Peyer's patch (tissue), 4 donors: ENCODE measurements at regions not wholly inside any gene's neighbourhood (a gene's known extent, or its start where the extent isn't known, plus 50 kb on each side); places are given as distances from the start of the nearest gene placed in this dataset.

Source experiments
- DNase-seq, 3 donors: peaks; one replicate each; pipeline ENCODE4 v3.0.0-alpha.2; 2017 to 2019
- H3K27ac ChIP-seq, 4 donors: fragments of 200-600 bp; sonication (generic); one replicate each; pipeline ENCODE4 v1.5.1; 2016 to 2019
- H3K27me3 ChIP-seq, 2 donors: fragments of 200-600 bp; sonication (generic); one replicate each; pipeline ENCODE4 v1.5.1; 2019
- H3K36me3 ChIP-seq, 3 donors: fragments of 200-600 bp; sonication (generic); one replicate each; pipeline ENCODE4 v1.5.1; 2016 to 2019
- H3K4me1 ChIP-seq, 4 donors: fragments of 200-600 bp; sonication (generic); one replicate each; pipeline ENCODE4 v1.5.1; 2016 to 2019
- H3K4me3 ChIP-seq, 4 donors: fragments of 200-600 bp; sonication (generic); 1 replicate in 3 of 4; 2 replicates in 1 of 4; pipeline ENCODE4 v1.5.1; 2016 to 2019; ENCODE audit warnings: mild to moderate bottlenecking in 1 of 4
- H3K9me3 ChIP-seq, 4 donors: fragments of 200-600 bp; sonication (generic); one replicate each; pipeline ENCODE4 v1.5.1; 2016 to 2019; ENCODE audit warnings: mild to moderate bottlenecking in 1 of 4
- POLR2A ChIP-seq, 2 donors: fragments of 450-650 bp; IDR thresholded peaks; one replicate each; pipeline ENCODE4 v1.5.1; 2017; ENCODE audit warnings: antibody characterized with exemption in 2 of 2, mild to moderate bottlenecking in 2 of 2, moderate library complexity in 2 of 2
- TF ChIP-seq, protein P1 (sequence below), 6 experiments: fragments of 450-650 bp in 4 of 6; fragments of 200-600 bp in 2 of 6; sonication (generic) in 1 of 6; IDR thresholded peaks; one replicate each; pipeline ENCODE4 v1.5.1; 2017 to 2019; ENCODE audit warnings: antibody characterized with exemption in 6 of 6, mild to moderate bottlenecking in 3 of 6, moderate library complexity in 1 of 6

DNA sequence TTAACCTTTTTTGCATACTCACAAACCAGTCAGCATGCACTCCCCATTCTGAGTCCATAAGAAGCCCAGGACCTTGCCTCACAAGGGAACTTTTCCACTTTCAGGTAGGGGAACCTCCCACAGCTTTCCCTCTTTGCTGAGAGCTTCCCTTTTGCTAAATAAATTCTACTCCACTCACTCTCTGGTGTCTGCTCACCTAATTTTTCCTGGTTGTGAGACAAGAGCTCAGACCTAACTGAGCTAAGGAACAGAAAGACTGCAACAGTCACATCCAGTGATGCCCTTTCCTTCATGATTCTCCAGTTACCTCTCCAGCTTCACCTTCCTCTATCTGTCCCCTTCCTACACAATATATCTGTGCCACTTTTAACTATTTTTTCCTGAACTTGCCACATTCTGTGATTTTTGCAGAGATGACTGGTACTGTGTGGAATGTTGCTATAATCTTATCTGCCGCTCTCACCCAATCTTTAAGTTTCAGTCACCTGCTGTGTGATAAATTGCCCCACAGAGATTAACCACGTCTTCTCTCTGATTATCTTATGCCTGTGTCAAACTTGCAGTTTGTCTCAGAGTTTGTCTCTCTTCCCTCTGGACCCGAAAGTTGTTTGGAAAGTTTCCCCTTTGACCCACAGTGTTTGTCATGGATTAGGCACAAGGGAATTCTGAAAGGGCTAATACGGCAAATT lies 737.1 kb upstream of the FLRT2 start:
- TF ChIP-seq, protein P1, sequence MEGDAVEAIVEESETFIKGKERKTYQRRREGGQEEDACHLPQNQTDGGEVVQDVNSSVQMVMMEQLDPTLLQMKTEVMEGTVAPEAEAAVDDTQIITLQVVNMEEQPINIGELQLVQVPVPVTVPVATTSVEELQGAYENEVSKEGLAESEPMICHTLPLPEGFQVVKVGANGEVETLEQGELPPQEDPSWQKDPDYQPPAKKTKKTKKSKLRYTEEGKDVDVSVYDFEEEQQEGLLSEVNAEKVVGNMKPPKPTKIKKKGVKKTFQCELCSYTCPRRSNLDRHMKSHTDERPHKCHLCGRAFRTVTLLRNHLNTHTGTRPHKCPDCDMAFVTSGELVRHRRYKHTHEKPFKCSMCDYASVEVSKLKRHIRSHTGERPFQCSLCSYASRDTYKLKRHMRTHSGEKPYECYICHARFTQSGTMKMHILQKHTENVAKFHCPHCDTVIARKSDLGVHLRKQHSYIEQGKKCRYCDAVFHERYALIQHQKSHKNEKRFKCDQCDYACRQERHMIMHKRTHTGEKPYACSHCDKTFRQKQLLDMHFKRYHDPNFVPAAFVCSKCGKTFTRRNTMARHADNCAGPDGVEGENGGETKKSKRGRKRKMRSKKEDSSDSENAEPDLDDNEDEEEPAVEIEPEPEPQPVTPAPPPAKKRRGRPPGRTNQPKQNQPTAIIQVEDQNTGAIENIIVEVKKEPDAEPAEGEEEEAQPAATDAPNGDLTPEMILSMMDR (IDR thresholded peaks at IDR 0.05), result no peak
- no peak for TF ChIP-seq POLR2A (IDR thresholded peaks at IDR 0.05)
- Histone ChIP-seq H3K4me3 (no peak overlapping the region), H3K4me1 (no peaks in the 10 kb centered on the region), H3K36me3 (no peaks in the 10 kb centered on the region), H3K9me3 (no peaks in the 10 kb centered on the region), H3K27ac (no peak overlapping the region), H3K27me3 (no peaks in the 10 kb centered on the region)
- no peak for DNase-seq

DNA sequence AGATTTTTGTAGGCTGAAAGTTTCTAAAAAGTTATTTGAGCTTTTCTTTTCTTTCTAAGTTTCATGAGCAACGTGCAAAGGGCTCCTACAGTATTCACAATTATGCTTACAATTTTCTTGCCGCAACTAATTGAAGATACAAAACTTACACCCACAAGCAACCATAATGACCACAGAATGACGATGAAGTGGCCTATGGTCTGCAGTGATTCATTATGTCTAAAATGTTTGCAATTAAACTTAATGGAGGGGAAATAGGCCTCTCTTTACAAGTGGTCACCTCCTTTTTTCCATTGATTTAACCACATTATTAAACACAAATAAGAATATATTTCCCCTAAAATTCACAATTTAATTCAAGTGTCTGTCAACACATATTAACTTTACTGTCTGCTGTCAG lies 732.6 kb upstream of the FLRT2 start:
- H3K9me3 ChIP-seq, result no peaks in the 10 kb centered on the region
- TF ChIP-seq POLR2A (IDR thresholded peaks at IDR 0.05), result no peak
- TF ChIP-seq, protein P1 (IDR thresholded peaks at IDR 0.05), result no peak
- no peak overlapping the region for H3K4me3 ChIP-seq
- no peaks in the 10 kb centered on the region for H3K4me1 ChIP-seq
- DNase-seq, result no peak
- H3K36me3 ChIP-seq, result no peaks in the 10 kb centered on the region
- no peaks in the 10 kb centered on the region for H3K27me3 ChIP-seq
- H3K27ac ChIP-seq, result no peak overlapping the region

DNA sequence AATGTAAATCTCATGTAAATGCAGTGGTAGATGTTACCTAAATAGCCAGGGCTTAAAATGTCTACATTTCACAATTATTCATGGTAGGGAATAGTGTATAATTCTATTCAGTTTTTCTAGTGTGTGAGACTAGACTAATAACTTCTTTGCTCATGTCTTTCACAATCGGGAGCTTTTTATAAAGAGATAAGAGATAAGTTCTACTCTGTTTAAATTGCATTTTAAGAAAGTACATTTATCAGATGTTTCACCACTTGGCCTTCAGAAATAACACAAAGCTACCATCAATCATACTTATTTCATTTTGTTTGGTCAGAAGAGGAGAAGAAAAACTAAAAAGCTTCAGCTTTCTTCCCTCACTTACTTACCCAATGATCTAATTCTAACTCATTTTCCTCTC lies 725.5 kb upstream of the FLRT2 start:
- TF ChIP-seq, protein P1 (IDR thresholded peaks at IDR 0.05), result no peak
- no peak for TF ChIP-seq POLR2A (IDR thresholded peaks at IDR 0.05)
- Histone ChIP-seq H3K27me3 (no peaks in the 10 kb centered on the region), H3K4me1 (no peaks in the 10 kb centered on the region), H3K36me3 (no peaks in the 10 kb centered on the region), H3K9me3 (peaks cover 0 to 6% (median 0%) of the 10 kb centered on the region in 4 donors), H3K4me3 (no peak overlapping the region), H3K27ac (no peak overlapping the region)
- DNase-seq, result no peak

DNA sequence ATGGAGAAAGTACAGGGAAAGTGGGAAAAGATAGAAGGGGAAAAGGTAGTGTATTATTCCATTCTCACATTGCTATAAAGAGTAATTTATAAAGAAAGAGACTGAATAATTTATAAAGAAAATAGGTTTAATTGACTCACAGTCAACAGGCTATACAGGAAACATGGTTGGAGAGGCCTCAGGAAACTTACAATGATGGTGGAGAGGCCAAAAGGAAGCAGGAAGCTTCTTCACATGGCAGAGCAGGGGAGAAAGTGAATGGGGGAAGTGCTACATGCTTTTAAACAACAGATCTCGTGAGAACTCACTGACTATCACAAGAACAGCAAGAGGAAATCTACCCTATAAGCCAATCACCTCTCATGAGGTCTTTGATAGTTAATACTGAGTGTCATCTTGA lies 725.0 kb upstream of the FLRT2 start:
- H3K27ac ChIP-seq, result no peak overlapping the region
- no peaks in the 10 kb centered on the region for H3K36me3 ChIP-seq
- TF ChIP-seq, protein P1 (IDR thresholded peaks at IDR 0.05), result no peak
- TF ChIP-seq POLR2A (IDR thresholded peaks at IDR 0.05), result no peak
- no peaks in the 10 kb centered on the region for H3K27me3 ChIP-seq
- no peaks in the 10 kb centered on the region for H3K4me1 ChIP-seq
- H3K4me3 ChIP-seq, result no peak overlapping the region
- no peak for DNase-seq
- H3K9me3 ChIP-seq, result peaks cover 0 to 6% (median 0%) of the 10 kb centered on the region in 4 donors

DNA sequence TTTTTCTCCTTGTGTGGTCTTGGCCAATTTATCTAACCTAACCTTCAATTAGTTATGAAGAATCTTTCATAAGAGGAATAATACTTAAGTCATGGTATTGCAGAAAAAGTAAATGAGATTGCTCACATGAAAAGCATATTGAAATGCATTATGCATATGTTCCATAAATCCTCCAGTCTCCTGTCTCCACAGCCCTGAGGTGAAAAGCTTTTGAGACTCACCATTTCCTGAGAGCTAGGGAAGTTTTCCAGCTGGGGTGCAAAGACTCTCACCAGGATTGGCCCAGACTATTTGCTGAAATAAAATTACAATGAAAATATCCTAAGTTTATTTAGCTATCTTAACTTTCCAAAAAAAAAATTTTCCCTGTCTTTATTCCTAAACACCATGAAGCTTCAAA lies 723.8 kb upstream of the FLRT2 start:
- H3K27me3 ChIP-seq, result no peaks in the 10 kb centered on the region

More for the DNA sequence above, 723.8 kb upstream of the FLRT2 start:
- Histone ChIP-seq H3K36me3 (no peaks in the 10 kb centered on the region), H3K27ac (no peak overlapping the region), H3K9me3 (peaks cover 0 to 6% (median 0%) of the 10 kb centered on the region in 4 donors), H3K4me3 (no peak overlapping the region), H3K4me1 (no peaks in the 10 kb centered on the region)
- TF ChIP-seq, protein P1 (IDR thresholded peaks at IDR 0.05), result no peak
- no peak for TF ChIP-seq POLR2A (IDR thresholded peaks at IDR 0.05)
- DNase-seq, result no peak
